Nucleus accumbens (tissue), 56 donors: ENCODE measurements at regions not wholly inside any gene's neighbourhood (a gene's known extent, or its start where the extent isn't known, plus 50 kb on each side); places are given as distances from the start of the nearest gene placed in this dataset.
"Not testable (repeated sequence)": the region's sequence is repeated elsewhere in the genome, so short reads cannot be mapped to it uniquely, and the experiment has no call there.

ENCODE experiments used
- DNase-seq, 56 donors: peaks; one replicate each; lab custom pipeline; 2025; lab: John Stamatoyannopoulos, UW

DNA sequence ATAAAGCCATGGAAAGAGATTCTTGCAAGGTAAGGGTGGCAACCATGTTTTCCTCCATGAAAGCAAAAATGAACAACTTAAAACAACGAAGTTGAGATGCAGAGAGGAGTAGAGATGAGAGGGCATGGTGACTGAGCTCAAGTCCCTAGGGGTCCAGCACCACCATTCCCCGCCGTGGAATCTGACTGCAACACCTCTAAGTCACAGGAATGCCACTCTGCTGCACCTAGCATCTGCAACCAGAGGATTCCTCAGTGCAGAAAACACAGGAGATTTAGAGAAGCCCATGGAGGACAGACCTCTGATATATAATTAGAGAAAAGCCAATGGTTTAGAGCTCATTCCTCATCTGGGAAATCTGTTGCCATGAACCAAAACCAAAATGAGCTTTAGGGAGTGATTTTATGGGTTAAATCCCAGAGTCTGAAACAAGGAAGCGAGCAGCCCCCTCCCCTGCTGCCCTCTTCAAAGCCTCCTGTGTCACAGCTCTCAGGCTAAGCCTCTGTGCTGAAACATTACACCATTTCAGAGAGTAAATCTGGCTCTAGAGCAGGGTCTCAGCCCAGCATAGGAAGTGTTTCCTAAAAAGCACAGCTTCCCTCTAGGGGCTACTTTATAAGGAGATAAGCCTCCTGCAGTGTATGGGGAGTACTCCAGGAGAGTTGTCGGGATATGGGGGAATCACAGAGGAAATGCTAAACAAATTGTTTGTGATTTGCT is 1043.6 kb downstream of the UQCRFS1 start:
- DNase-seq: no peak

DNA sequence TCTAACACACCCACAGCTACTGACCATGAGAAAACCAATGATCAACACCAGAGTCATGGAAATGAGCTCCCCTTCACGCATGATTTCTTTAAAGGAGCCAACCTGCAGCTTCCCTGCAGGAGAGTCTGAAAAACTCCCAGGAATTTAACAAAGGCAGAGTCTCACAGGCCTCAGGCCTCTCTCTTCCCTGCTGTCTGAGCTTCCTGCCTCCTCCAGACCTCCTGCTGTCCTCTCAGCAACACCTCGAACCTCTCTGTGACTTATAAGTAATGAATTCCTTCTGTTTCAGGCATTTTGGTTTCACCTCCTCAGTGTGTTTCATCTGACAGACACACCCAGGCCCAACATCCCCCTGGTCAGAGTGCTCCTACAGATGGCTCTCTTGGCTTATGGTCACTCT is 1044.4 kb downstream of the UQCRFS1 start:
- DNase-seq: no peak

DNA sequence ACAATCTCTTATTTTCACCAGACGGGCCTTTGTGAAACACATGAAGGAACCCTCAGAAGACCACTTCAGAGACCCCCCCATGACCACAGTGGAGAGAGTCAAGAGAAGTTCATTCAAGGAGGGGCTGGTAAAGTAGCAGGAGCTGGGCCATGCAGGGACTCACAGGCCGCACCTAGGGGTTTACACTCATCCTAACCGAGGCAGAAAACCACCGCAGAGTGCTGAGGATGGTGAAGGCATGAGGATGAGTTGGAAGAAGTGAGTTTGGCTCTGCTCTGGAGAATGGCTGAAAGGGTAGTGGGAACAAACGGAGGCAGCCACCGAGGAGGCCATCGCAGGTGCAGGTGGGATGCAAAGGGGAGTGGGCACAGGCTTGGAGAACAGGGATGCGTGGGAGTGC is 1046.9 kb downstream of the UQCRFS1 start:
- no peak for DNase-seq

DNA sequence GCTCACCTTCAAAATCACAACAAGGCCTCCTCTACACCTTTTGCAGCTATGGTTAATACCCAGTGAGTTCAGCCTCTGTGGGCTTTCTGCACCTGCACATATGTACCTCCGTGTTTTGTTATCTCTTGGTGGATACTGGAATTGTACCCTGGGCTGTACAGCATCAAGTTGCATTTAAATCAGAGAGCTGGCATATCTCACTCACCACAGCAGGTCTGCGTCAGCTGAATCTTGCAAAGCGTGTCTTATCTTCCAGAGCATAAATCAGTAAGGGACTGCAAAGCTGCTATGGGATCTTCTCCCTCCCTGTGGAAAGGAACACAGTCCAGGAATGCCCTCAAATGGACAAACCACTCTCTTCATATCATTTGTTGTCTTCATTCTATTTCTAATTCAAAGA is 1048.7 kb downstream of the UQCRFS1 start:
- DNase-seq: no peak

DNA sequence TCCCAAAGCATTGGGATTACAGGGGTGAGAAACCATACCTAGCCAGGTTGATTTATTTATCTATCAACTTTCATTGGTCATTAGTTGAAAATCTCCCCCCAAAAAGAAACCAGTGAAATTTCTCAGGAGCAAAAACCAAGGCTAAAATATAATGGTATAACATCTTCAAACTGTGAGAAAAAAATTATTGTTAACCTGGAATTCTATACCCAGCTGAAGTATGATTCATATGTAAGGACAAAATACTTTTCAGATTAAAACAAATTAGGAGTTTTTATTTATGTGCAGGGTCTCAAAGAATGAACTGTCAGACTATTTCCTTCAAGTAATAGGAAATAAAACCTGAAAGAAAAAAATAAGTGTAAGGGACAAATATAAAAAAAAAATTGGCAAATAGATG is 1053.9 kb downstream of the UQCRFS1 start:
- no peak for DNase-seq

DNA sequence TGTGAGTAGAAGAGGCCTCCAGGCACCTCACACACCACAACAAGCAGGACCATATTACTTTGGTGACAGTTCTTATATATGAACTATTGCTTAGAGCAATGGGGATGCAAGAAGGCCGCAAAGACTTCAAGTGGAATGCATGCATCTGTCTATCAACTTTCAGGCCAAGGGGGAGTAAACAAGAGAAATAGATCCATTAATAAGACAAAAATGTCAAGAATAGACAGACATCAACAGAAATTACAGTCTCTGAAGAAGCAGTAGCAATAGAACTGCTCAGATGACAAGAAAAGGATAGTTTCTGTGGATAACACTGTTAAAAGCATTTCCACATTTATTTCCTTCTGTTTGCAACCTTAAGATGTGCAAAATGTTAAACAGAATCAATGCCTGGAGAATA is 1057.7 kb downstream of the UQCRFS1 start:
- DNase-seq: no peak

- no peak for DNase-seq
These were observed 1058.9 kb downstream of the UQCRFS1 start for GRCh38 chr19:28154077-28154476.

GRCh38 chr19:28153123-28153522 is 1059.8 kb downstream of the UQCRFS1 start:
- DNase-seq: no peak

GRCh38 chr19:28152195-28152594 is 1060.8 kb downstream of the UQCRFS1 start:
- DNase-seq: peak in 5 of 56 donors; percentile 1 to 9 (median 5)

GRCh38 chr19:28150129-28150528 is 1062.8 kb downstream of the UQCRFS1 start:
- no peak for DNase-seq

DNA sequence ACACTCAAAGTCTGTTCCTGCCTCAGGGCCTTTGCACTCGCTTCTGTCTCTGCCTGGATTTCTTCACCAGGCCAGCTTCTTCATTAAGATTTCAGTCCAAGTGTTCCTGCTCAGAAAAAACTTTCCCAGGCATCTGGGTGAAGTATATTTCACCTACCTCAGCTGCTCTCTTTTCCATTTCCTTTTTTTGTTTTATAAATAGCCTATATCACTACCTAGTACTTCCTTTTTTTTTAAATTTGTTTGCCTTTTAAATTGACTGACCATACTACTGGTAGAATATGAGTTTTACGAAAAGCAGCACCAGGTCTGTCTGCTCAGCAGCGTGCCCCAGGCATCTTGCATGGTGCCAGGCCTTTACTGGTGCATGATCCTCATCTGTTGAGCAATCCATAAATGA is 1064.4 kb downstream of the UQCRFS1 start:
- no peak for DNase-seq

DNA sequence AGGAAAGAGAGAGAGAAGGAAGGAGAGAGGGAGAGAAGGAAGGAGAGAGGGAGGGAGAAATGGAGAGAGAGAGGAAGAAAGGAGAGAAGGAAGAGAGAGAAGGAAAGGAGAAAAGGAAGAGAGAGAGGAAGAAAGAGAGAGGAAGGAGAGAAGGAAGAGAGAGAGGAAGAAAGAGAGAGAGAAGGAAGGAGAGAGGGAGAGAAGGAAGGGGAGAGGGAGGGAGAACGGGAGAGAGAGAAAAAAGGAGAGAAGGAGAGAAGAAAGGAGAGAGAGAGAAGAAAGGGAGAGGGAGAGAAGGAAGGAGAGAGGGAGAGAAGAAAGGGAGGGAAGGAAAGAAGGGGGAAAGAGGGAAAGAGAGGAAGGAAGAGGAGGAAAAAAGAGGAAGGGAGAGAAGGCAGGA is 1070.7 kb downstream of the UQCRFS1 start:
- DNase-seq: no peak

DNA sequence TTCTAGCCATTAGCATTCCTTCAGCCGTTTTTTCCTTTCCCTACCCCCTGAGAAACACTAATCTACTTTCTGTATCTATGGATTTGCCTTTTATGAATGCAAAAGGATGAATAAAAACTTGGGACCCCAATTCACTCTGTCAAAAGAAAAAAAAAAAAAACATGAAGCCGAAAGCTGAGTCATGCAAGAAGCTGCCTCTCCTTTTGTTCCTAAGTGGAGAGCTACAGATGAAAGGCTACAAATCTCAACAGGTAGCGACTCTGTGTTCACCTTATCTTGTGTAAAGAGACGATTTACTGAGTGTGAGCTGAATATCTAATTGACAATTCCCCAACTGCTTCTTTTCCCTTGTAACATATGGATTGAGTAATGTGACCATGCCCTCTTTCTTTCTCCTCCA is 1072.8 kb downstream of the UQCRFS1 start:
- no peak for DNase-seq

DNA sequence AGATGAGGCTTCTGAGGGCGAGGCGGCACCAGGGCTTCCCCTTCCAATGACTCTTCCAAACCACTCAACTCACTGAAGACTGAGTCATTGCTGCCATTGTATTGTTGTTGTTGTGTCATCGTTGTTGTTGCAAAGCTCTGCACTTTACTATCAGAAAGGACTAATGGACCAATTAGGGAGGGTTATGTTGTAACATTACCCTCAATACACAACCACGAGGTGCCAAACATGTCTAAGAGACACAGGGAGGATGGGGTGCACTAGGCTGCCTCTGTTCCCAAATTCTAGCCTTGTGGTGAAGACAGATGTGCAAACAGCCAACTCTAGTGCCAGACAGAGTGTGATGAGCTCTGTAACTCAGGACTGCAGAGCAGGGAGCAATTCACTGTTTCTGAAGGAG is 1075.2 kb downstream of the UQCRFS1 start:
- DNase-seq: no peak

GRCh38 chr19:28136796-28137195 is 1076.2 kb downstream of the UQCRFS1 start:
- no peak for DNase-seq

DNA sequence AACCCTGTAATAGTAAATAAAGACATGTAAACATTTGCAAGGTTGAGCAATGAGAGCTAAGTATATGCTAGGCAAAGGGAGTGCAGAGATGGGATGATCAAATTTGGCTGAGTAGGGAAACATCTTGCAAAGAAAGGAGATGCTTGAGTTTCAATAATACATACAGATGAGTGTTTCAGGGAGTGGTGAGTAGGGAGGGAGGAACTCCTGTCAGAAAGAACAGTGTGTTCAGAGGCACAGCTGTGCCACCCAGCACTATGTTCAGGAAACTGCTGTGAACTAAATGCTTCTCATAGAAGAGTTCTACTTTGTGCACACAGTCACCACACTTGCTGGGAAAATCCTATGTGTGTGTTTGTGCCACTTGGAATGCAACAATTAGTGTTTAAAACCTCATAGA is 1077.1 kb downstream of the UQCRFS1 start:
- DNase-seq: no peak

GRCh38 chr19:28134311-28134710 is 1078.6 kb downstream of the UQCRFS1 start:
- no peak for DNase-seq

DNA sequence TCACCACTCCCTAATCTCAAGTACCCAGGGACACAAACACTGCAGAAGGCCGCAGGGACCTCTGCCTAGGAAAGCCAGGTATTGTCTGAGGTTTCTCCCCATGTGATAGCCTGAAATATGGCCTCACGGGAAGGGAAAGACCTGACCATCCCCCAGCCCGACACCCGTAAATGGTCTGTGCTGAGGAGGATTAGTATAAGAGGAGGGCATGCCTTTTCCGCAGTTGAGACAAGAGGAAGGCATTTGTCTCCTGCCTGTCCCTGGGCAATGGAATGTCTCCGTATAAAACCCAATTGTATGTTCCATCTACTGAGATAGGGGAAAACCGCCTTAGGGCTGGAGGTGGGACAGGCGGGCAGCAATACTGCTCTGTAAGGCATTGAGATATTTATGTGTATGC is 1082.1 kb downstream of the UQCRFS1 start:
- DNase-seq: not testable (repeated sequence)

GRCh38 chr19:28130066-28130511 is 1082.9 kb downstream of the UQCRFS1 start:
- DNase-seq: no peak

DNA sequence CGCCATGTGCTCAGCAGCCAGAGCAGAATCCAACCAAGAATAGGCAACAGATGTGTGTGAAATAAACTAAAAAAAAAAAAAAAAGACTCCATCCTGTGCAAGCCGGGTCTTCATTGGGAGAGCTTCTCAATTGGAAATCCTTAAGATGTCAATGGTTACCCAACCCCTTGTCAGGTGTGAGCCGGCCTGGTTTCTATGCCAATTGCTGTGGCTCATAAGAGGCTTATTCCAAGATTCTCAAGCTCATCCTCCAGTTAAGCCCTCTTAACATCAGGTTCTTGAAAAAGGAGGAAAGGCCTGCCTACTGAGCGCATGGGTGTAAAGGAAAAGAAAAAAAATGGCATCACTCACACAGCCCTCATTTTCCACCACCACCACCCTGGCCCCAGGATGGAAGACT is 1084.6 kb downstream of the UQCRFS1 start:
- no peak for DNase-seq

- DNase-seq: no peak
These were observed 1086.6 kb downstream of the UQCRFS1 start for GRCh38 chr19:28126135-28126898.

- DNase-seq: no peak
These were observed 1090.2 kb downstream of the UQCRFS1 start for GRCh38 chr19:28122734-28123133.
